RWPE1 (cell line): ENCODE measurements at regions not wholly inside any gene's neighbourhood (a gene's known extent, or its start where the extent isn't known, plus 50 kb on each side); places are given as distances from the start of the nearest gene placed in this dataset.

Experiments used
- CTCF ChIA-PET: fragments of 350-600 bp; sonication (Branson Sonifier 250); formaldehyde crosslinking; extraction: SDS; loops from one replicate; lab custom pipeline; 2021; lab: Yijun Ruan, JAX
- POLR2A ChIA-PET: fragments of 400-600 bp; formaldehyde crosslinking; extraction: SDS; loops from one replicate; lab custom pipeline; 2020; ENCODE audit warnings: antibody characterized with exemption; ENCODE audit not compliant: low non-redundant PET; lab: Yijun Ruan, JAX
- DNase-seq: peaks from one replicate; pipeline ENCODE4 v3.0.0; 2012; ENCODE audit warnings: low spot score
- H3K27ac ChIP-seq: fragments of 450-650 bp; 2 replicates; pipeline ENCODE4 v1.5.1; 2017
- CTCF ChIP-seq: fragments of 450-650 bp; conservative IDR thresholded peaks from 2 replicates; pipeline ENCODE4 v1.5.1; 2017; ENCODE audit warnings: low read depth, mild to moderate bottlenecking

- CTCF ChIA-PET: interaction anchor here (0.7 kb wide), 1 partner anchor 64 kb away, joined by 3 read pairs; no protein-coding TSS in a partner anchor
- no peak overlapping the region for H3K27ac ChIP-seq
- DNase-seq: no peak
- TF ChIP-seq CTCF: no peak
- POLR2A ChIA-PET: no interaction called here
These were observed 155.1 kb upstream of the FGF13 start for GRCh38 chrX:138866643-138867042.

DNA sequence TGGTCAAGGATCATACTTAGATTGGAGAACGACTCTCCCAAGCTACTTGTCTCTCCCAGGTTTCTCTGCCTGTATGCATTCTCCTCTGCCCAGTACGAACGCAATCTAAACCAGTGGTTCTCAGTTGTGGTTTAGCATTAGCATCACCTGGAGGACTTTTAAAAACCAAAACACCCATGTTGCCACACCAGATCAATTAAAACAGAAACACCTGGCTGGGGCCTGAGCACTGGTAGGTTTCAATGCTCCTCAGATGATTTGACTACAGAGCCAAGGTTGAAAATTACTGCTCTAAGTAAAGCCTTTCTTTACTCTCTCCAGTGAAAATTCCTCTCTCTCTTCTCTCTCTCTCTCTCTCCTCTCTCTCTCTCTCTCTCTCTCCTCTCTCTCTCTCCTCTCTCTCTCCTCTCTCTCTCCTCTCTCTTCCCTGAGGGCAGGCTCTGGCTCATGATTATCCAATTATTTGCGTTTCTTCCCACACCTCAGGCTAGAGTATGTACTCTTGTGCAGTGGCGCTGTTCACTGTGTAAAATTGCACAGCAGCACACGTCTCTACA lies 153.7 kb upstream of the FGF13 start:
- ChIA-PET CTCF (no interaction called here), POLR2A (no interaction called here)
- no peak for TF ChIP-seq CTCF
- DNase-seq: no peak
- no peak overlapping the region for H3K27ac ChIP-seq

DNA sequence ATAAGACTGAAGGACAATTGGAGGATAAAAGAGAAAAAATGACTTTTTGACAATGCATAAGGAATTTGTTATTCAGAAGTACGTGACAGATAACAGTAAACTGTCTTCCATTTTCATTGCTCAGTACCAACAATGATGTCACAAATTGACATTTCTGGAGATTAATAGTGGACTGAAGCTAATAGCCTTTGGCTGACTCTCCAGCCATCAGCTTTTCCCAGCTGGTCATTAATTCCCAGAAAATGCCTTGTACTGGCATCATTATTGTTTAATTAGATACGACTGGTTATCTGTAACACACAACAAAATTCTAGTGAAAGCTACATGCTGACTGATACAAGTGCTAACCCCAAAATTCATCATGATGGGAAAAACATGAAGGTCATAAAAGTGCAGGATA lies 147.9 kb upstream of the FGF13 start:
- TF ChIP-seq CTCF: no peak
- ChIA-PET CTCF (interaction anchor here (0.7 kb wide), 1 partner anchor 507 kb away, joined by 3 read pairs; no protein-coding TSS in a partner anchor), POLR2A (no interaction called here)
- no peak for DNase-seq
- no peak overlapping the region for H3K27ac ChIP-seq

- H3K27ac ChIP-seq: no peak overlapping the region
- ChIA-PET POLR2A (no interaction called here), CTCF (interaction anchor here (0.7 kb wide), 1 partner anchor 508 kb away, joined by 3 read pairs; no protein-coding TSS in a partner anchor)
- TF ChIP-seq CTCF: no peak
- DNase-seq: no peak
These were observed 147.4 kb upstream of the FGF13 start for GRCh38 chrX:138858951-138859350.

- no peak overlapping the region for H3K27ac ChIP-seq
- no peak for TF ChIP-seq CTCF
- peak; percentile 62 for DNase-seq
- ChIA-PET POLR2A (no interaction called here), CTCF (no interaction called here)
These were observed 146.9 kb upstream of the FGF13 start for GRCh38 chrX:138858438-138858837.

DNA sequence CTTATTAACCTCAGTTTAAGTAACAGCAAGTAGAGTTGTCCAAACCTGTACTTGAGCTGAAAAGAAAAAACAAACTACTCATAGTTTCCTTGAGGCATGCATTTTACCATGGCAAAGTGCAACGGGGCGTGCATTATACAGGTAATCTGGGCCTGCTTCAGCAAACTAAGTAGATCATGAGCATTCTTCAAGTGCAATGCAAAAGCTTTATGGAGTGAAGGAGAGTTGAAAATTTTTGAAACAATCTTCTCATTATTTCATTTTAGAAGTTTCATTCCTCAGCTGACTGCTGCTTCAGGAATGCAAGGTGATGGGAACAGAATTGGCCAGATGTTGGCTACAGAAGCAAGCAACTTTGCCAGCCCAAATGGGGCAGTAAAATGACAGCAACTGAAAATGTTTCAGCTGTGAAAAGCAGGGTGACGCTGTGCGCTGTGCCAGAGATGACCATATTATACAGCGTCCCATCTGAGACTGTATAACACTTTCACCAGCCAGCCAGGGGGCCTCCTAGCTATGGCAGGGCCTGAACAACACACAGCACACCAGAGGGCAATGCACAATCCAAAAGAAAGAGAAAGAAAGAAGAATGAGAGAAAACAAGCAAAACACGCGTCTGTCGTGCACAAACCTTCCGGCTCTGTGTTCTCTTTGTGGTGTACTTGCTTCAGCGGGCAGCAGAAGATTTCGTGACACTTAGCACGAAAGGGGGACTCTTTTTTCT lies 145.5 kb upstream of the FGF13 start:
- no peak overlapping the region for H3K27ac ChIP-seq
- POLR2A ChIA-PET: no interaction called here
- no peak for TF ChIP-seq CTCF
- DNase-seq: no peak
- CTCF ChIA-PET: no interaction called here
